Medulla oblongata (tissue), 1 donor: ENCODE measurements at regions not wholly inside any gene's neighbourhood (a gene's known extent, or its start where the extent isn't known, plus 50 kb on each side); places are given as distances from the start of the nearest gene placed in this dataset.
"Not testable (repeated sequence)": the region's sequence is repeated elsewhere in the genome, so short reads cannot be mapped to it uniquely, and the experiment has no call there.

Experiments used
- DNase-seq: peaks from one replicate; pipeline ENCODE4 v3.0.0-alpha.2; 2015; ENCODE audit errors: extremely low spot score

DNA sequence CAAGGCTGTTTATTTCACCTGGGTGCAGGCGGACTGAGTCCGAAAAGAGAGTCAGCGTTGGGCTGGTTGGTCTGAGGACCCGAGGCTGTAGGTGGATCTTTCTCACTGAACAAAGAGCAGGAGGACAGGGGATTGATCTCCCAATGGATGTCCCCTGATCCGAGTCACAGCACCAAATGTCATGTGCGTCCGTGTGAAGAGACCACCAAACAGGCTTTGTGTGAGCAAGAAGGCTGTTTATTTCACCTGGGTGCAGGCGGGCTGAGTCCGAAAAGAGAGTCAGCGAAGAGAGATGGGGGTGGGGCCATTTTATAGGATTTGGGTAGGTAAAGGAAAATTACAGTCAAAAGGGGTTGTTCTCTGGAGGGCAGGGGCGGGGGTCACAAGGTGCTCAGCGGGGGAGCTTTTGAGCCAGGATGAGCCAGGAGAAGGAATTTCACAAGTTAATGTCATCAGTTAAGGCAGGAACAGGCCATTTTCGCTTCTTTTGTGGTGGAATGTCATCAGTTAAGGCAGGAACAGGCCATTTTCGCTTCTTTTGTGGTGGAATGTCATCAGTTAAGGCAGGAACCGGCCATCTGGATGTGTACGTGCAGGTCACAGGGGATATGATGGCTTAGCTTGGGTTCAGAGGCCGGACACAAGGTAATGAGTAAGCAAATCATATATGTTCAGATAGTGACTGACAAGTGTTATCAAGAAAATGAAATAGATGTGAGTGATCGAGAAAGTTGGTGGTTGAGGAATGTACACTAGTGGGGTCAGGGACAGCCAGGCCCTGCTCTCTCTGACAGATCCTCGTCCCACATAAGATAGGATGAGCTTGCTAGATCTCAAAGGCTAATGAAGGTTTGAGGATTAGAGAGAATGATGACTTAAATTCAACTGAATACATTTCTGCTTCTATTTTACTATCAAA is 760.0 kb downstream of the KCNT2 start:
- not testable (repeated sequence) for DNase-seq

DNA sequence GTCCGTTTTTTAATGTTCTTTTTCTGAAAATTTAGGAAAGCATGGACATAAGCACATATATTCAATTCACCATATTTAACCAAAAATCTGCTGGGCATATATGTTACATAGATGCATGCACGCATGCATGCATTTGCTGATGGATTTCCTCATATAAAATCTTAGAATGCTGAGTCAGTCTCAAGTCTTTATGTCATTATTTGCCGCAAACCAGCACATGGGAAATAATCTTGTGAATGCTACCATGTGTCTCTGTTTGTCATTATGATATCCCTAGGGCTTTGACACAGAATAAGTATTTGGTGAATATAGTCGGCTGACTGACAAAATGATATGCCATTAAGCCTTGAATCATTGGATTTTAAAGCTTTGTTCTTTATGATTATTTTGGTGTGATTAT is 776.5 kb downstream of the KCNT2 start:
- no peak for DNase-seq

DNA sequence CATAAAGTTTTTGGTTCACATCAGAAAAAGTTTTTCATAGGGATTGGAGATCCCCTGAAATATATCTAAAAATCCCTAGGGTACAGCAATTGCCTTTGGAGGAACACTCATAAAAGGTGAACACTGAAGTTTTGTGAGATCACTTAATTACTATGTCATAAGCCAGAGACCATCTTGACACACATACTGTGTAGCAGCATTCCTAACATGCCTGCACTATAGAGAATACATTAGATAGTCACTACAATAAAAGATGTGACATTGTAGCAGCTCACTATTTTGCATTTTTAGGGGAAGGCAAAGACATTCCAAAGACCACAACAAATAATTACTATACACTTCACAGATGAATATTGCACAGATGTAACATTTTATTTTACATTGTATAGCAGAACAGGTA is 779.9 kb downstream of the KCNT2 start:
- DNase-seq: no peak

DNA sequence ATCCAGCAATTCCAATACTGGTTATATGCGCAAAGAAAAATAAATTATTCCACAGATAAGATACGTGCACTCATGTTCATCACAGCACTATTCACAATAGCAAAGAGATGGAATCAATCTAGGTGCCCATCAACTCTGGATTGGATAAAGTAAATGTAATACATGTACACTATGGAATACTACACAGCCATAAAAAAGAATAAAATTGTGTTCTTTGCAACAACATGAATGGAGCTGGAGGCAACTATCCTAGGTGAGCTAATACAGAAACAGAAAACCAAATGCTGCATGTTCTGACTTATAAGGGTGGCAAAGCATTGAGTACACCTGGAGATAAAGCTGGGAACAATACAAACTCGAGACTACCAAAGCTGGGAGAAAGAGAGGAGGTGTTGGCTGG is 787.3 kb downstream of the KCNT2 start:
- DNase-seq: no peak

DNA sequence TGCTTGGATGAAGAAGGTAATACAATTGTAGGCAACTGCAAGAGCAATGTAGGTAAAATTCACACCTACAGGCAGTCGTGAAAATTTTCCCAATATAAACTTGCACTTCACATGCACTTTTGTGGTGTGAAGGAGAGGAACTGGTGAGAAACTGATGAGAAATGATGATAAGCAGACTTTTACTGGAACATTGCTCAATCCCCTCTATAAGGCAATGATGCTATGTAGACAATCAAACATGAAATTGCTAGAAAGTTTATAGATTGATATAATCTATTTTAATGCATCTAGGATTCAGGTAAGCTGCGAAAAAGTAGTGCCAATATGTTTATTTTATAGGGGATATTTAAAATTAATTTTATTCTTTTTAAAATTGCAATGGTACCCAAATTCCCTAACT is 802.2 kb downstream of the KCNT2 start:
- DNase-seq: no peak

DNA sequence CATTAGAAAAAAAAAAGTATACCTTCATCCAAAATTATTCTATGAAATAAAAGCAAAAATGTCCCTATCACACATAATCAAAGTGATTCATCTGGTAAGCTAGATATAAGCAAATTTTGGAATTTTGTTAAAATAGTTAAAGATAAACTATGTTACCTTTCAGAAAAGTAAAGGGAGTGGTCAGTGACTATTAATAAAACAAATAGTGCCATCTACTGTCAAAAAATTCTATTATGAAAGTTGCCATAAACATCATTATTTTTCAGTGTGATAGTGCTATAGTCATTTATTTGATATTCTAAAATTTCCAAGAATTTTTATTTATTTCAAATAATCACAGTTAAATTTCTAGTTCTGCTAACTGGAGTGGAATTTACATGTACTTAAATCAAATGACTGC is 803.7 kb downstream of the KCNT2 start:
- DNase-seq: no peak

DNA sequence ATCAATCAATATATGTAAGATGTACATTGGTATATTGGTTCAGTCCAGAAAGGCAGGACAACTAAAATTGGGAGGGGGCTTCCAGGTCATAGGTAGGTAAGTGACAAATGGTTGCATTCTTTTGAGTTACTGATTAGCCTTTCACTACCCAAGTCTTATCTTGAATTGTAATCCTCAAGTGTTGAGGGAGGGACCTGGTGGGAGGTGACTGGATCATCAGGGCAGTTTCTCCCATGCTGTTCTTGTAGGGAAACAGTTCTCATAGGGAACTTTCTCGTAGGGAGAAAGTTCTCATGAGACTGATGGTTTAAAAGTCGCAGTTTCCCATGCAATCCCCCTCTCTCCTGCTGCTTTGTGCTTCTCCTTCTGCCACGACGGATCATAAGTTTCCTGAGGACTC is 809.2 kb downstream of the KCNT2 start:
- DNase-seq: no peak

DNA sequence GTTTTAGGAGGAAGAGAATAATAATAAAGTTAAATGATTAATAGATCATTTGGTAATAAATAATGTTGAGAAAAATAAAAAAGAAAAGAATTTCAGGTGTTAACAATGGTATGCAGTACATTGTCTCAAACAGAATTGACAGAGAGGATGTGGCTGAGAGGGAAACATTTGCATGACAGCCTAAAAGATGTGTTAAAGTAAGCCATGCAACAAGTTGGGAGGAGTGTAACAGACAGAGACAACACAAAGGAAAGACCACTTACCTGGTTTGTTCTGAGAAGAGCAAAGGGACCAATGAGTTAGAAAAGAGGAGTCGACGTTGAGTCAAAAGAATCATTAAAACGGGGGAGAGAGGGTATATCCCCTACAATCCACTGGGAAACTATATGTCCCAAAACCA is 814.0 kb downstream of the KCNT2 start:
- no peak for DNase-seq

DNA sequence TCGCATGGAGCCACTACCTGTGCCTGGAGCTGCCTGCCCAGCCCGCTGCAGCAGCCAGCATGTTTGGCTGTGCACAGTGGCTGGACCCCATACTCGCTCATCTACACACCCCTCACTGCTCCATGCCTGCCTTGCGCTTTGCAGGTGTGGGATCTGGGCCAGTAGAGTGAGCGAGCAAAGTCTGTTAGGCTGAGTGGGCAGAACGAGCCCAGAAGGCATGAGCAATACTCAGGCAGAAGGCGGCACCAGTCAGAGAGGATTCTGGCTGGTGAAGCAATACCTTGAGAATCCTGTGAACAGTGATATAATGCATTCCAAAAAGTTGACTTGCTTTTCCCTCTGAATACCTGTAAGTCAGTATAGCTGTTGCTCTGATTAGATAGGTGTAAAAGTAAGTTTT is 816.4 kb downstream of the KCNT2 start:
- no peak for DNase-seq

DNA sequence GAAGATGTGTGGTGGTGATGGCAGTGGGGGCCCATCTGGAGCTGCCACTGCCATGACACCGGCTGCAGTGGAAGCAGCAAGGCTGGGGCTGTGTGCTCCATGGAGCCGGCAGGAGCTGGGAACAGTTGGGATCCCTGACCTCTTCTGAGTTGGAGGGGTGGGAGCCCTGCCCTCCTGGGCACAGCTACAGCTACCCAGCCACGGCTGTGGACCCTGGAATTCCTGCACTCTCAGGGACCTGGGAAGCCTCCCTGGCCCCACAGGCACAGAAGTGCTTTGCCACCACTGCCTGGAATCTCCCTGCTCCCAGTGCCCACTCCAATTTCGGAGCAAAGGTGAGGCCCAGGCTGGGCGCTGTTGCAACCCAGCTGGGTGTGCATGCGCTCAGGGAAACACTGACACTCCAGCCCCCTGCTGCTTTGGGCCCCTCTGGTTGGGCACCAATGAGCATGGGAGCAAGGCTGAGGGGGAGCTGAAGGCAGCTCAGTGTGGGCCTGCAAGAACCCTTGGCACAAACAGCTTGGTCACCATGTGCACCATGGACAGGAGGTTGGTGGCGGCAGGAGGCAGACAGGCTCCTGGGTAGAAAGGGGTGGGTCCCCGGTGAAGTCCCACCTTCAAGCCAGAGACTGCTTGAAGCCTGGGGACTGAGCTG is 817.6 kb downstream of the KCNT2 start:
- DNase-seq: no peak

DNA sequence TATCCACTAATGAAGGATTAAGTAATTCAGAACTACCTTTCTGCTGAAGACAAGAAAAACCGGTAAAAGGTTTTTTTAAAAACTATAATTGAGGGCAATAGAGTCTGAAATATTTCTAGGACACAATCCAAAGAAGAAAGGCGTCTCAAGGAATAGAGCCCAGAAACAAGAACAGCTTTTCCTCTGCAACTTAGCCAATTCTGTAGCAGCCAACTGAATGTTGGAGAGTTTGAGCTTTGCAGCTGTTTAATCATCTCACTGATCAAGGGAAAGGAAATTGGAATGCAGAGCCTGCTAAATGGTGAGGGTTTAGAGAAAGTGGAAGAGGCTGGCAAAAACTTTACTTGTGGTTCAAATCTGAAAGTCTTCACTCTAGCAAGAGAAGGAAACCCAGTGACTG is 818.9 kb downstream of the KCNT2 start:
- no peak for DNase-seq

DNA sequence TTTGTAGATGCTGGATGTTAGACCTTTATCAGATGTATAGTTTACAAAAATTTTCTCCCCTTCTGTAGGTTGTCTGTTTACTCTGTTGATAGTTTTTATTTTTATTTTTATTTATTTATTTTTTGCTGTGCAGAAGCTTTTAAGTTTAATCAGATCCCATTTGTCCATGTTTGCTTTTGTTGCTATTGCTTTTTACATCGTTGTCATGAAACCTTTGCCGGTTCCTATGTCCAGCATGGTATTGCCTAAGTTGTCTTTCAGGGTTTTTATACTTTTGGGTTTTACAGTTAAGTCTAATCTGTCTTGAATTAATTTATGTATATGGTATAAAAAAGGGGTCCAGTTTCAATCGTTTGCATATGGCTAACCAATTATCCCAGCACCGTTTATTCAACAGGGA is 819.5 kb downstream of the KCNT2 start:
- no peak for DNase-seq

DNA sequence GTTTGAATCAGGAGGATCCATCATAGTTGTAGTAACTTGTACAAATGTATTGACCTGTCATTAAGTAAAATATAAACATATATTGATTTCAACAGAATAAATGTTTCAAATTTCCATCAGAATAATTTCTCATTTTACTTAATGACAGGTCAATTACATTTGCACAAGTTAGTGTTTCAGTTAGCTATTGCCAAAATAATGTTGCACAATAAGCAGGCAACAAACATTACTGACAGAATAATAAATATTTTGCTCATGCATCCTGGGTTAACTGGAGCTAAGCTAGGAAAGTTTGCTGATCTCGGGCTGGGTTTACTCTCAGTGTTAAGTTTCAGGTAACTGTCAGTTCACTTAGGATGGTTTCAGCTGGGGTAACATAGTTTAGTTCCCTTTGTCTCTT is 822.4 kb downstream of the KCNT2 start:
- no peak for DNase-seq

DNA sequence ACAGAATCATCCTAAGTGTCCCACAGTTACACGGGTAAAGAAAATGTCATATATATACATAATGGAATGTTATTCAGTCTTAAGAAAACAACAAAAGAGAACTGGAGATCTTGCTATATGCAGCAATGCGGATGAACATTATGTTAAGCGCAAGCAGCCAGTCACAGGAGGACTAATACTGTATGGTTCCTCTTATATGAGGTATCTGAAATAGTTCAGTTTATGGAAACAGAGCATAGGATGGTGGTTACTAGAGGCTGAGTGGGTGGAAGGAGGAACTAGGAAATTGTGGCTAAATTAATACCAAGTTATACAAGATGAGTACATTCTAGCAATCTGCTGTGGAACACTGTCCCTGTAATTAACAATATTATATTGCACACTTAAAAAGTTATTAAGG is 834.3 kb downstream of the KCNT2 start:
- DNase-seq: no peak

DNA sequence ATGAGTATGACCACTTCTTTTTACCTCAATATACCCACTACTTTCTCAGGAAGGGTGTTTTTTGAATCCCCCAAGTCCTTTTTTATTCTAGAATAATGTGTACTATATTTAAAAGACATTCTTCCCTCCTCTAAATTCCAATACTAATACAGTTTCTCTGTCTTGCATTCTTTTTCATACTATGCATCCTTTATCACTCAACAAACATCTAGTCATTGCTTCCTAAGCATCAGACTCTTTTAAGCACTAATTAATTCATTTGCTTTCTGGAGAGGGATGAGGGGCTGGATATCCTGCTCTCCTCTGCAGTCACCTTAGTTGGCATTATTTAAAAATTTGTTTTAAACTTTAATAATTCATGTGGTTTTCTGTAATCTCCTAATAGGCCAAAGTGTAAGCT is 838.8 kb downstream of the KCNT2 start:
- no peak for DNase-seq

DNA sequence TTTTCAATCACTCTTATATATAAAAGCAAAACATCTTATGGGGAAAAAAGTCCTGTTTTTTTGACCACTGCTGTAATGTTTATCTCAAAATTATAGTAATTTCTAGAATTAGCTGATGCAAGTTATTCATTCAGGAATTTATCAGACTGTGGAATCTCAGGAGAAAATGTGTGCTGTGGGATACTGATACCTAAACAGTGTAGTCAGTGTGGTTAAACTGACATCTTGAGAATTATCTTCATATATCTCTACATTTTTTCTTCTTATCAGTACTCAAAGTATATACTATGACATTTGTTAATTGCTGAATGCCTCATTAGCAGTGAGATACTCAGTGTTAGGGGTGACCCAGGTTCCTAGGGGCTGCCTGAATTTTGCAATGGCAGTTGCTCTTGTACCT is 839.3 kb downstream of the KCNT2 start:
- no peak for DNase-seq

DNA sequence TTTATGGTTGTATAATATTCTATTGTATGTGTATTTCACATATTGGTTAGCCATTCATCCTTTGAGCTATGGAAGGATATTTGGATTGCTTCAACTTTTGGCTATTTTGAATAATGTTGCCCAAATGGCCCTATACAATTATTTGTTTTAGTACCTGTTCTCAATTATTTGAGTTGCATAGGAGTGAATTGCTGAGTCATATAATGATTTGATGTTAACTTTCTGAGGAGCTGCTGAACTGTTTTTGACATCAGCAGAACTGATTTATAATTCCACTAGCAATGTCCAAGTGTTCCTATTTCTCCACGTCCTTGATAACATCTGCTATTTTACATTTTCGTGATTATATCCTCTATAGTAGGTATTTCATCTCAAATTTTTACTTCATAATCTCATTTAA is 839.9 kb downstream of the KCNT2 start:
- DNase-seq: no peak

DNA sequence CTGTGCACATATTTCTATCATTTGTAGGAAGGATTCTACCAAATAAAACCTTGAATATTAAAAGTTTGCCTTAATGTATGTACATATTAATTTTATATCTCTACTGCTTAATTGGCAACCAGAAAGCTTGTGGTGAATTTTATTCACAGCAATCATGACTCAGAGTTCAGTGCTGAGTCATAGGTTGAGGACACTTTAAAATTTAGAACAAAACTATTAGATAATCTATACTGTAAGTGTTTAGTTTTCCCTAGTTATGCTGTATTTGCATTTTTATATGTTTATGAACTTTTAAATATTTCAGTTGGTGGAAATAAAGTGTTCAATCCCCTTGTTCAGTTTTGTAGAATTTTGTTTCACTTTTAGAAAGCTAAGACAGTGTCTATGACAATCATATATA is 841.5 kb downstream of the KCNT2 start:
- DNase-seq: no peak

DNA sequence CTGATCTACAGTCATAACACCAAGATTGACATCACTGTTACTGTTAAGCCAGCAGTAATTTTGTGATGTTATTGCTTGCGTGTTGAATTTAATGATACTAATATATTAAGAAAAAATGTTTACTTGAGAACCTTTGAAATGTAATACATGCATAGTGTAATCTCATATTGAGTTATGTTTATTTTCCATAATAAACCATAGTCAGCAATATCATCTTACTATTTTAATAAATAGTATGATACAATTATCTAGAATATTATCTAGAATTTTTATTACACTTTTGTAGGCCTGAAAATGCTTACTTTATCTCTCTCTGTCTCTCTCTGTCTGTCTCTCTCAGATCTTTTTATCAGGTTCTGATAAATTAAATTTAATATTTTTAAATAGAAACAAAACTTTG is 843.1 kb downstream of the KCNT2 start:
- no peak for DNase-seq

DNA sequence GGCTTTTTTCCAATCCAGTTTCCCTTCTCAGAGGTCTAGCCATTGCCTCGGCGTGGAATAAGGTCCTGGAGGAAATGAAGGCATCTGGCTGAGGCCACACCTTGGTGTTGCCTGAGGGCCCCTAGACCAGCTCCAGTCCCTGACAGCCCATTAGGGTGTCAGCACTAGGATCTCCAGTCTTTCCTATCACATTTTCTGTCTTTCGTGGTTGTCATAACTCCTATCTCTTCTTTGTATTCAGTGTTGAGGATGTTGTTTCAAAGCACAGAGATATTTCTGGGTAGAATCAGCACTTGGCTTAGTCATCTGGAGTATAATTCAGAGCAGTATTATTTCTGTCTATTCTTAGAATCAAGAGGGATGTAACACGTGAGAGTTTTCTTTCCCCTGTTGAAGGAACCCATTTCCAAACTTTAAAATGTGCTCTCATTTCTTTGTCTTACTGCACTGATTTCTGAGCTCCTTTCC is 844.3 kb downstream of the KCNT2 start:
- DNase-seq: no peak

DNA sequence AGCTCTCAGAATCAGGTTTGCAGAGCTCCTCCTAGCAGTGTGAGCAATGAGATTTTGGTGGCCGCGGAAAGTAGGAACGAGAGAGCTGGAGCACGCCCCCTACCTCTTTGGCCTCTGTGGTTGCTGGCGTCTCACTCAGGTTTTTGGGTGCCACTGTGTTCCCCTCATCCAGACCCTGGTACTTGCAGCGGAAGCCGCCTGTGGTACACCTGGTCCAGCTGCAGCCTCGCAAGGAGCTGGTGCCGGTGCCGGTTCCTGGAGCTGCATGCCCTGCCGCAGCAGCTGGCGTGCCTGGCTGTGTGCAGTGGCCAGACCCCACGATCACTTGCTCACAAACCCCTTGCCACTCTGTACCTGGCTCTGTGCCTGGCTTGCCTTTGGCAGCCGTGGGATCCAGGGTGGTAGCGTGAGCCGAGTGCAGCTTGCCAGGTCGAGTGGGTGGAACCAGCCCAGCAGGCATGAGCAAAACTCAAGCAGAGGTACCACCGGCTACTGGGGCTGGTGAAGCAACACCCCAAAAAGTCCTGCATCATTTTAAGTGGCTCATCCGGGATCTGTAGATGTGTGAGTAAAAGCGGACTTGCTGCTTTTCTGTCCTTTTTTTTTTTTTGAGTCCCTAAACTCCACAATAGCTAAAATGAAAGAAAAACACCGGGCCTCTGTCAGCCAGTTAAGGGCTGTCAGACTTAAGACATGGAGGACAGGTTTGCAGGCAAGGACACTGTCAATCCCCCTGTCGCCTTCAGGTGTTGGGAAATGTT is 844.9 kb downstream of the KCNT2 start:
- no peak for DNase-seq

DNA sequence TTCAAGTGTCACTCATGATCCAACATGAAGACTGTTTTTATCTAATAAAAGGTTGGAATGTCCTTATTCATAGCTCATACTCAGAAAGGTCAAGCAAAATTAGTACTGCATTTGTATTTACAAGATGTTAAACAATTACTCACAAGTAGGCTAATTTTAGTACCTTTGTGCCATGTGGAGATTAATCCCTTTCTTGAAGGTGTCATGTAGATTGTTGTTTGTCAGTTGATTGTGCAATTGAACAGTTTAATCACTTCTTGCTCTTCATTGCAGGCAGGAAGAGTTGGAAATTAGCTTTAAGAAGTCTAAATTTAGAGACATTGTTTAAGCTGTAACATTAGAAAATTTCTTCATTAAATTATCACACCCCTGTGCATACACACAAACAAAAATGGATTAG is 847.1 kb downstream of the KCNT2 start:
- no peak for DNase-seq

DNA sequence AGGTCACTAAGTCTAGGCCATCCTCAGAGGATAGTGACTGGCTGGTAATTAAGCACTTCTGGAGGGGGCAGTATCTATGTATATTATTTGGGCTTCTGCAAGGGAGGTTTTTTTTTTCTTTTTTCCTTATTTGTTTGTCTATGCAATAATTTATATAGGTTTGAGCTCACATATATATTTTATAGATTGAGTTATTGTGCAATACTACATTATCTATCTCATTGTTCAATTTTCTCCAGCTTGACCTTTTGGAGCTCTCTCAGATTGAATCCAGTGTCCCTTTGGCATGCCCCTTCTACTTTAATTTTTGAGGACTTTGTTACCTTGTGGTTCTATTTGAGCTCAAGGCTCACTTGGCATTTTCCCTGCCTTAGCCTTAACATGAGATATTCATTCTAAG is 852.1 kb downstream of the KCNT2 start:
- DNase-seq: no peak
